GM13977 (cell line): ENCODE measurements at regions not wholly inside any gene's neighbourhood (a gene's known extent, or its start where the extent isn't known, plus 50 kb on each side); places are given as distances from the start of the nearest gene placed in this dataset.

Source experiments
- DNase-seq: peaks from one replicate; pipeline ENCODE4 v3.0.0; 2012; ENCODE audit warnings: low spot score
- CTCF ChIP-seq: IDR thresholded peaks from 2 replicates; pipeline ENCODE4 v1.5.1; 2012; ENCODE audit warnings: mild to moderate bottlenecking, control low read depth; ENCODE audit not compliant: insufficient read depth; ENCODE audit errors: extremely low read depth, missing control alignments
- in situ Hi-C: fragments of 300-500 bp; cut with MboI; formaldehyde crosslinking; loops from one replicate; pipeline ENCODE4 v1.12.0; 2022; ENCODE audit warnings: low sequenced_read_pairs, low pct_unique_long_range_greater_than_20kb, mixed read lengths, inconsistent platforms; ENCODE audit not compliant: unreplicated experiment

DNA sequence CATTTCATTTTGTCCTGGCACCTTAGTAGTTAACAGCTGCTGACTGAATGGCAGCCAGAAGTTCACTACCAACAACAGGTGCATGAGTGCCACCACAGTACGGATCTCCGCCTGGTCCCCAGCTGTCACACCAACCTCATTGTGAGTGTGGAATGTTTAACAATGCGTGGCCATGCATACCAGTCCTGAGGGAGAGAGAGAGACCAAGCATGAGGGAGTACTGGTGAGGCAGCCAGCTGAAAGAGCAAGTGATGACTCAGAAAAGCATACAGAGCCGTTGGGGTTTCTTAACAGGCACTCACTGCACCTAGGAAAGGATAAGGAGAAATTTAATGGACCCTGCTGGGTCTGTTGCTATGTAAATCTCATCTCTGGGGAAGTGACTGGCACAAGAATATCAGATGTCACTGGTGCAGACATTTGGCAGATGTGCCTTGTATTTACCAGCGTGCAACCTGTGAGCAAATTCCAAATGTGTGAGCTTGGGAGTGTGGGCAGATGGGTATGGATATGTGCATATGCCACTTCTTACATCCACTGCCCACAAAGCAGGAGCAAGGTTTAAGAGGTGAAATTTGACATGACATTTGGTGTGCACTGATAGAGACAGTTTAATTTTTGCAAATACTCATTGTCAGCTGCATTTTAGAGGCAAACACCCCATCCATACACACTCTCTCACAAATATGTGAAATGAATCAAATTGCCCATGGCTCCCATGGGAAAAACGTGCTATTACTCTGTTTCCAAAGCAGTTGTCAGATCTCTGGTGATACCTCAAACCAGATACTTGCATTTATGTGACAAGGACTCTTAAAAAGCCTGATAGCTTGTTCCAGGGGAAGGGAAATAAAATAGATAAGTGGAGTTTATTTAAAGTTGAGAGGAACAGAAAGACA lies 245.2 kb upstream of the ARPP21 start:
- DNase-seq: no peak
- in situ Hi-C loops: no loop called here
- TF ChIP-seq CTCF: no peak

GRCh38 chr3:35394905-35395304 lies 244.4 kb upstream of the ARPP21 start:
- in situ Hi-C loops: no loop called here
- no peak for TF ChIP-seq CTCF
- DNase-seq: no peak

- in situ Hi-C loops: no loop called here
- DNase-seq: no peak
- no peak for TF ChIP-seq CTCF
Observed at GRCh38 chr3:35401671-35402070, 237.7 kb upstream of the ARPP21 start.

DNA sequence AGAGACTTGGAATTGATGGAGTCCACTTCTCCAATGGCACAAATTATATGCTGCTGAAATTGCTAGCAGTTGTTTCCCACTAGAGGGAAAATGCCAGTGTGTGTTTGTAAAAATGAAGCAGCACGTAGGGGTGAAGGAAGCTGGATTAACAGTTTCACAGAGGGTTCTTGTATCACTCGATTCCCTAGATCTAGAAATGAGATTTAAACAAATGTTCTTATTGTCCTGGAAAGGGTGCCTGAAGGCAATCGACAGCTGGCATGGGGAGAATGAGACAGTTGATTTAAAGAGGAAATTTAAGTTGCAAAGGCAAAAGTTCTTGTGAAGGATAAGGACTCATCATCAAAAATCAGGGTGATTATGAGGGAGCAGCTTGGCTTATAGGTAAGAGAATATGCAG lies 234.8 kb upstream of the ARPP21 start:
- no peak for DNase-seq
- no peak for TF ChIP-seq CTCF
- in situ Hi-C loops: no loop called here

GRCh38 chr3:35408882-35409281 lies 230.4 kb upstream of the ARPP21 start:
- no peak for DNase-seq
- TF ChIP-seq CTCF: no peak
- in situ Hi-C loops: no loop called here

GRCh38 chr3:35409991-35410390 lies 229.3 kb upstream of the ARPP21 start:
- TF ChIP-seq CTCF: no peak
- DNase-seq: no peak
- in situ Hi-C loops: no loop called here
